GM20000 (cell line): ENCODE measurements at regions not wholly inside any gene's neighbourhood (a gene's known extent, or its start where the extent isn't known, plus 50 kb on each side); places are given as distances from the start of the nearest gene placed in this dataset.

Experiments used
- DNase-seq: peaks from one replicate; pipeline ENCODE4 v3.0.0; 2012; ENCODE audit warnings: low spot score
- TF ChIP-seq, protein P1 (sequence below): IDR thresholded peaks from 2 replicates; pipeline ENCODE4 v1.5.1; 2012; ENCODE audit warnings: mild to moderate bottlenecking, control low read depth; ENCODE audit errors: extremely low read depth, missing control alignments

DNA sequence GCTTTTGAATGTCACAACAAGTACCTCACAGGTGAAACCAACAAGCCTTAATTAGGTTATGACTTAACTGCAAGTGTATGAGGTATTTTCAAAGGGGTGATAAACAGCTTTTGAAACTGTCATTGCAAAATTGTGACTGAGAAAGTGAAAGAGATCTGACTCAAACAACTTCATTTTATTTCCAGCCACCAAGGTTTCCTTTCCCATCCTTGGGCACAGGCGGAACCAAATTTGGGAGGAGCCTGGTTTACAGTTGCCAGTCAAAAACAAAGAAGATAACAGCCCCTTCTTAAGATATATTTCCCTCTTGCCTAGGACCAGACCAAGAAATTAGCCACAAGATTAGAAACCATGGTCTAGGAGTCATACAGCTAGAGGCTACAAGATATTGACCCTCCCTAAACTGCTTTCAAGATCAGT lies 417.1 kb downstream of the CSNK1G3 start:
- TF ChIP-seq, protein P1, sequence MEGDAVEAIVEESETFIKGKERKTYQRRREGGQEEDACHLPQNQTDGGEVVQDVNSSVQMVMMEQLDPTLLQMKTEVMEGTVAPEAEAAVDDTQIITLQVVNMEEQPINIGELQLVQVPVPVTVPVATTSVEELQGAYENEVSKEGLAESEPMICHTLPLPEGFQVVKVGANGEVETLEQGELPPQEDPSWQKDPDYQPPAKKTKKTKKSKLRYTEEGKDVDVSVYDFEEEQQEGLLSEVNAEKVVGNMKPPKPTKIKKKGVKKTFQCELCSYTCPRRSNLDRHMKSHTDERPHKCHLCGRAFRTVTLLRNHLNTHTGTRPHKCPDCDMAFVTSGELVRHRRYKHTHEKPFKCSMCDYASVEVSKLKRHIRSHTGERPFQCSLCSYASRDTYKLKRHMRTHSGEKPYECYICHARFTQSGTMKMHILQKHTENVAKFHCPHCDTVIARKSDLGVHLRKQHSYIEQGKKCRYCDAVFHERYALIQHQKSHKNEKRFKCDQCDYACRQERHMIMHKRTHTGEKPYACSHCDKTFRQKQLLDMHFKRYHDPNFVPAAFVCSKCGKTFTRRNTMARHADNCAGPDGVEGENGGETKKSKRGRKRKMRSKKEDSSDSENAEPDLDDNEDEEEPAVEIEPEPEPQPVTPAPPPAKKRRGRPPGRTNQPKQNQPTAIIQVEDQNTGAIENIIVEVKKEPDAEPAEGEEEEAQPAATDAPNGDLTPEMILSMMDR = no peak
- DNase-seq = no peak

DNA sequence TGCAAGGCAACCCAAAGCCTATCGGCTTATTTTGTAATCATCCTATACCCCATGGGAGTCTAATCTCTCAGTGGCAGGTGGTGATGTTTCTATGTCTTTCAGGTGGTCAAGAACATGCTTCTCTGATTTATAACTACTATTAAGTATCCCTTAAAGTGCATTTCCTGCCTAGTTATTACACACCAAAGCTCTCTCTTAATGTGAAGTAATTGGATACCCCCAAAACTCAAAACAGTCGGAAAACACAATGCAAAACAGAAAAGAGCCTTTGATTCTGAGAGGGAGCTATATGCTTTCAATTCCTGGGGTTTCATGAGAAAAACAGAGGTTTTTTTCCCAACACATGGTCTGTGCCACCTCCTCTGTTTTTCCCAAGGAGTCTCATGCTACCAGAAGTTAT lies 416.4 kb downstream of the CSNK1G3 start:
- TF ChIP-seq, protein P1 = no peak
- no peak for DNase-seq

DNA sequence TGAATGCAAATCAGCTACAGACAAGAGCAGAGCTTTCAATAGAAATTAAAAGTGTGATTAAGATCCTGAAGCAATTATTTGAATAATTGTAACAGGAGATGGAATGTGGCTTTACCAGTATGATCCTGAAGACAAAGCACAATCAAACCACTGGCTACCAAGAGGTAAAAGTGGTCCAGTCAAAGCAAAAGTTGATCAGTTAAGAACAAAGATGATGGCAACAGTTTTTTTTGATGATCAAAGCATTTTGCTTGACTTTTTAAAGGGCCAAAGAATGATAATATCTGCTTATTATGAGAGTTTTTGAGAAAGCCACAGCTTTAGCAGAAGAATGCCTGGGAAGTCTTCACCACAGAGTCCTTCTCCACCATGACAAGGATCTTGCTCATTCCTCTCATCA lies 409.2 kb downstream of the CSNK1G3 start:
- TF ChIP-seq, protein P1 = no peak
- no peak for DNase-seq

DNA sequence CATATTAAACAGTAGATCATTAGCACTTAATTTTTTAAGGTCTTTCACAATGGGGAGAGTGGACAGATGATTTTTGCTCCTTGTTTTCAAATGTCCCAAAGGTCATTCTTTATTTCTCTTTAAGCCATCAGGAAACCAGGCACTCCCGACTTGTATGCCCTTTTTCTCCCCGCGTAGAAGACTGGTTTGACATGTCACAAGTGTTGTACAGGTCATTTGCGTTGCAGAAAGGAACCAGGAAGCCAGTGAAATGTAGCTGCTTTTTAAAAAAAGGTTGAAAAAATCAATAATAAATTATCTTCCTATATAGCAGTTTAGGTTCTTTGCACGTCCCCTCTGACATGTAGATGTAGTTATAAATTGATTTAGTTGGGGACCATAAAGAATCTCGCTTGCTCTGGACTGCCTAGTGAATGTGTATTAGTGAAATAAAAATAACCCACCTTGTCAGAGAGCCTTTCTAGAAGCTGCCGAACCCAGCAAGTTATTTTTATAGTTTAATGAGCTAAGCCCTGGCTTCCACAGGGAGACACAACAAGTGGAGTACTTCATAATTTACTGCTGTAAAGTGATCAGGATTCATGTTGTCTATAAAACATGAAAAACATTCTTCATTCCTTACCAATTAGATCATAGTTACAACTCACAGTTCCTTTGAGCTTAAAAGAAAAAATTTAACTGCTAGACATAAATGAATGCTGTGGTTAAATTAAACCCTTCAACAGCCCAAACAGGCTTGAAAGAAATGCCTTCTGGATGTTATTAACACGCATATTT lies 404.6 kb downstream of the CSNK1G3 start:
- TF ChIP-seq, protein P1 = no peak
- no peak for DNase-seq

DNA sequence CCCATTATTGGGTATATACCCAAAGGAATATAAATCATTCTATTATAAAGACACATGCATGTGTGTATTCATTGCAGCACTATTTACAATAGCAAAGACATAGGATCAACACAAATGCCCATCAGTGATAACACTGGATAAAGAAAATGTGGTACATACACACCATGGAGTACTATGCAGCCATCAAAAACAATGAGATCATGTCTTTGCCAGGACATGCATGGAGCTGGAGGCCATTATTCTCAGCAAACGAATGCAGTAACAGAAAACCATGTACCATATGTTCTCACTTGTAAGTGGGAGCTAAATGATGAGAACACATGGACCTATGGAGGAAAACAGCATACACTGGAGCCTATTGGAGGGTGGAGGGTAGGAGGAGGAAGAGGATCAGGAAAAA lies 402.4 kb downstream of the CSNK1G3 start:
- TF ChIP-seq, protein P1 = no peak

DNA sequence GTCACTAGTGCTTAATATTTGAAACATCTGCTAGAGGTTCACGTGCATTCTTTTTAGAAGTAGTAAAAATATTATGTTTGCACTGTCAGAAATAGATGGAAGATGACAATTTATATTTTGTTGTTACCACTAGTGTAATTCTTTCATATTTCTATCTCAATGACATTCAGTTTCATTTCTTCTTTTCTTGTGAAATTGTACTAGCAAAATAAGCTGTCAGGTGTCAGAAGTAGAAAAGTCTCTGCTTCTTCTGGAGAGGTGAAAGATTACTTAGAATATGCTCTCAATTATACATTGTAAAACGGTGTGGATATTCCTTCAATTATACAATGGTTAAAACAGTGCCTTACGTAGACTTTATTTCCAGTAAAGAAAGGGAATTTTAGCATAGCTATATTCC lies 395.4 kb downstream of the CSNK1G3 start:
- TF ChIP-seq, protein P1 = no peak
- no peak for DNase-seq

More for the DNA sequence above, 402.4 kb downstream of the CSNK1G3 start:
- no peak for DNase-seq

DNA sequence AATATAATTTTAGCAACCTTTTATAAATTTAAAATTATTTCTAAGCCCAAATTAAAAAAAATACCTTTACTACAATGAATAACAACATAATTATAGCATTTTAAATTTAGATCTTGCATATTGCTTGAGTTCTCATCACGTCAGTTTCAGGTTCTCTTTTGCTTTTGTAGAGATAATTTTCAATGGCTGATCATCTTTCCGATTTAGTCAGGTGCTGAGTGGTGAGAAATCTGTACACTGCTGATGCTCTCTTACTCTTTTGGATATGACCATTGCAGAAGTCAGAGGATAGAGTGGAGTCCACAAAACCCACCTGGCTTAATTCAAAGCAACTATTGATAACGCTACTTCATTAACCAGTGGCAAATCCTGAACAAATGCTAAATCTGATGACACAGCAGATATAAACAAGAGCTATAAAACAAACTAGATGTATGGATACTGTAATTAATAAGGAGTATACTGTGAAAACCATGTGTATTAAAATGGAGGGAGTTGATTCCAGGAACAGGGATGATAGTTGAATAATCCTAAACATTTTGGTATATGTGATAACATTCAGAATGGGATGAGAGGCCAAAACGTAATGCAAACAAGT lies 394.8 kb downstream of the CSNK1G3 start:
- DNase-seq = no peak
- TF ChIP-seq, protein P1 = no peak
